ENCODE measurements at regions not wholly inside any gene's neighbourhood (a gene's known extent, or its start where the extent isn't known, plus 50 kb on each side); places are given as distances from the start of the nearest gene placed in this dataset.

DNA sequence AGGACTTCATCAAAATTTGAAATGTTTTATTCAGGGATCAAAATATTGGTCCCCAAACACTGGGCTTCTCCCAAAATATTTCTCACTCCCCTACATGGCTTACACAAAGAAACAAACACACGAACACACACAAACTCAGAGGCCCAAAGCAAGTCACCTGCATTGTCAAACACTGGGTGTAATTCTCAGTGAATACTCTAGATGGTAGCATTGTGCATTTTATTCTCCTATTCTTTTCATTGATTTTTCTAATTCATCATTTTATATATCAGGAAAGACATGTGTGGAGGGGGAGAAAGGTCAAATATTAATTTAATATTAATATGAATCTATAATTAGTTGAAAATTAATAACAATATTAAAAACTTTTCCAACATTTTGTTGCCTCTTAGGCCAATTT lies 72.3 kb upstream of the TNMD start:
- TF ChIP-seq POLR2A (IDR thresholded peaks at IDR 0.05) (no peak), EP300 (IDR thresholded peaks at IDR 0.05) (no peak), POLR2AphosphoS5 (IDR thresholded peaks at IDR 0.05) (no peak)
- TF ChIP-seq, protein P1, sequence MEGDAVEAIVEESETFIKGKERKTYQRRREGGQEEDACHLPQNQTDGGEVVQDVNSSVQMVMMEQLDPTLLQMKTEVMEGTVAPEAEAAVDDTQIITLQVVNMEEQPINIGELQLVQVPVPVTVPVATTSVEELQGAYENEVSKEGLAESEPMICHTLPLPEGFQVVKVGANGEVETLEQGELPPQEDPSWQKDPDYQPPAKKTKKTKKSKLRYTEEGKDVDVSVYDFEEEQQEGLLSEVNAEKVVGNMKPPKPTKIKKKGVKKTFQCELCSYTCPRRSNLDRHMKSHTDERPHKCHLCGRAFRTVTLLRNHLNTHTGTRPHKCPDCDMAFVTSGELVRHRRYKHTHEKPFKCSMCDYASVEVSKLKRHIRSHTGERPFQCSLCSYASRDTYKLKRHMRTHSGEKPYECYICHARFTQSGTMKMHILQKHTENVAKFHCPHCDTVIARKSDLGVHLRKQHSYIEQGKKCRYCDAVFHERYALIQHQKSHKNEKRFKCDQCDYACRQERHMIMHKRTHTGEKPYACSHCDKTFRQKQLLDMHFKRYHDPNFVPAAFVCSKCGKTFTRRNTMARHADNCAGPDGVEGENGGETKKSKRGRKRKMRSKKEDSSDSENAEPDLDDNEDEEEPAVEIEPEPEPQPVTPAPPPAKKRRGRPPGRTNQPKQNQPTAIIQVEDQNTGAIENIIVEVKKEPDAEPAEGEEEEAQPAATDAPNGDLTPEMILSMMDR (IDR thresholded peaks at IDR 0.05): peak; percentile 19 to 67 (median 39)
- no peaks in the 10 kb centered on the region for H3K36me3 ChIP-seq
- H3K4me3 ChIP-seq: no peak overlapping the region
- no peaks in the 10 kb centered on the region for H3K9me3 ChIP-seq
- H3K4me1 ChIP-seq: no peaks in the 10 kb centered on the region
- no peaks in the 10 kb centered on the region for H3K27me3 ChIP-seq
- WGBS, 2 donors (ENCODE audit: low coverage in 1 of 2): 17 to 50% methylated on average over 1 of the region's 1 CpG
- no peak for ATAC-seq
- H3K27ac ChIP-seq: no peak overlapping the region

DNA sequence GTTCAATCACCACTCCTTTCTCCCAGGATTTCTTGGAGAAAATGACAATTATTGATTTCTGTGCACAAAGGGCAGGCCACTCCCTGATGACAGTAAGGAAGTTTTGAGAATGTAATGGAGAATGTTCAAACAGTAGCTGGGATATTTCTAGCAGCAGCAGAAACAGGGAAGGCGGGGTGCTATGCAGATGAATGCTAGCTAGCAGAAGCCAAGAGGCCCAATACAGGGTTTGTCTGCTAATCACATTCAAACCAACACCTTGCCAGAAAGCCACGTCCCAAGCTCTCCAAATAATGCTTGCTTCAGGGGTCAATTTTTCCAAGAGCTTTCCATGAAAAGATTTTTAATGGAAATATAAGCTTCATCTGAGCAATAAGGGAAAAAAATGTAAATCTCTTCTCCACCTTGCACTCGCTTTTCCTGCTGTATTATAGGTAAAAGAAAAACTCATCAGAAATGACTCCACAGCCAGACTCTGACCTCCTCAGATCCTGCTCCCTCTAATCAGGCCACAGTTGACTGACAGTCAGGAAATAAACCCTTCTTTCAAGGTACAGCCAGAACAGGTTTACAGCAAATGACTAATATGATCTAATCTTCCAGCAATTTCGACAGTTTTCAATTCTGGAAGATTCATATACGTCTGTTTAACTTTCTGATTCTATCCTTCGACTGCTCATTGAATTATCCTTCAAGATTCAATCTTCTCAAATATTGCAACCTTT lies 84.7 kb upstream of the PCDH19 start:
- no peak for ATAC-seq
- no peak for TF ChIP-seq POLR2A (IDR thresholded peaks at IDR 0.05)
- TF ChIP-seq EP300 (IDR thresholded peaks at IDR 0.05): no peak
- TF ChIP-seq POLR2AphosphoS5 (IDR thresholded peaks at IDR 0.05): no peak
- TF ChIP-seq, protein P1 (IDR thresholded peaks at IDR 0.05): no peak
- Histone ChIP-seq H3K27me3 (no peaks in the 10 kb centered on the region), H3K27ac (no peak overlapping the region), H3K36me3 (no peaks in the 10 kb centered on the region), H3K9me3 (no peaks in the 10 kb centered on the region), H3K4me3 (no peak overlapping the region), H3K4me1 (no peaks in the 10 kb centered on the region)
- 60 to 82% methylated on average over 5 to 6 of the region's 6 CpGs for WGBS, 2 donors (ENCODE audit: low coverage in 1 of 2)

DNA sequence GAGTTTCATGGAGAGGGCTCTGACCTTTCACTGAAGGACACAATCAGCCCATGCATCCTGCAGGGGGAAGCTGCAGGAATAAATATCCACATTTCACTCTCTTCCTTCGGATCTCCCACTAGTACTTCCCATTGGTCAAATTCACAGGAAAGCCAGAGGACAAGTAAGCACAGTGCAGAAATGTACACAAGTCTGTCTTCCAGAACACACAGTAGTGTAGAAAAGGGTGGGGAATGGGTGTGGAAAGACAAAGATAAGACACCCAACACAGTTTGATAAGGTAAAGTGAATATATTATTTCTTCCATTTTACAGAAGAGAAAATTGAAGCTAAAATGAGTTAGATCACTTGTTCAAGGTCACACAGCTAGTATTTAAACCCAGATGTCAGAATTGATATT lies 81.1 kb upstream of the PCDH19 start:
- no peak for ATAC-seq
- 60% methylated on average over 1 of the region's 1 CpG; no CpG with 5 or more reads in 1 of the 2 donors for WGBS, 2 donors (ENCODE audit: low coverage in 1 of 2)

DNA sequence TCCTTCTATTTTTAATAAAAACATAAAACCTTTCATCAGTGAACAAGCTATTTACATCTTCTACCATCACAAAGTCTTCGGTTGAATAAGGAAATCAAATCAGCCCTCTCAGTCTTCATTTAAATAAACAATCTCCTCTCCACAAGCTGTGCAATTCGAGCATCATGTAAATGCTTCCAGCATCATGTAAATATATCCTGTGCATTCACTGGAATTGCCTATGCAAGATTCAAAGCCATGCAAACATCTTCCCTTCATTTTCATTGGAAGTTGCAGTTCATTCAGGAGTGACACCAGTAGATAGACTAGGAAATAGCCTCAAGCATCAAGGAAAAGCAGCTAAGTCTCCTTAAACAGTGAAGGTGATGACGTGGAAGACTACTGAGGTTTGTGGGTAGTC lies 77.7 kb upstream of the PCDH19 start:
- Histone ChIP-seq H3K4me3 (no peak overlapping the region), H3K36me3 (no peaks in the 10 kb centered on the region), H3K27ac (no peak overlapping the region), H3K4me1 (no peaks in the 10 kb centered on the region), H3K27me3 (no peaks in the 10 kb centered on the region), H3K9me3 (no peaks in the 10 kb centered on the region)
- no peak for TF ChIP-seq EP300 (IDR thresholded peaks at IDR 0.05)
- 37 to 41% methylated on average over 2 to 3 of the region's 3 CpGs for WGBS, 2 donors (ENCODE audit: low coverage in 1 of 2)
- ATAC-seq: no peak

More for the DNA sequence above, 81.1 kb upstream of the PCDH19 start:
- no peak overlapping the region for H3K4me3 ChIP-seq
- H3K9me3 ChIP-seq: no peaks in the 10 kb centered on the region
- TF ChIP-seq POLR2A (IDR thresholded peaks at IDR 0.05) (no peak), POLR2AphosphoS5 (IDR thresholded peaks at IDR 0.05) (no peak), EP300 (IDR thresholded peaks at IDR 0.05) (no peak)
- TF ChIP-seq, protein P1 (IDR thresholded peaks at IDR 0.05): no peak
- no peaks in the 10 kb centered on the region for H3K4me1 ChIP-seq
- no peaks in the 10 kb centered on the region for H3K36me3 ChIP-seq
- H3K27me3 ChIP-seq: no peaks in the 10 kb centered on the region
- H3K27ac ChIP-seq: no peak overlapping the region

DNA sequence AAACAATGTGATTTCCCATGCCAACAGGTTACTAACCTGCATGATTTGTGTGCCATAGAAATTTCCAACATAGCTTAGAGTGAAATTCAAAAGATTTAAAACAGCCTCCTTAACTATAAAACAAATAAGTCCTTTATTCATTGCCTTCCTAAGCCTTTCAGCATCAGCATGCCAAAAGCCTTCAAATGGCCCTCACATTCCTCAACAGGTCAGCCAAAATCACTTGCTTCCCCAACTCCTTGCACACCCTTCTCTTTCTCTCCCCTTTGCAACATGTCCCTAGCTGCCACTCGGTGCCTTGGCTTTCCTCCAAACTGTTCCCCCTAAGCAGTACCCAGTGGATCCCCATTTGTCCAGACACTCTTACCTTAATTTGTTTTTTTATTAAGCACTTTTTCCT lies 74.9 kb upstream of the PCDH19 start:
- Histone ChIP-seq H3K27me3 (no peaks in the 10 kb centered on the region), H3K4me1 (no peaks in the 10 kb centered on the region), H3K27ac (no peak overlapping the region), H3K9me3 (no peaks in the 10 kb centered on the region), H3K4me3 (no peak overlapping the region), H3K36me3 (no peaks in the 10 kb centered on the region)
- WGBS, 2 donors (ENCODE audit: low coverage in 1 of 2): 33 to 83% methylated on average over 1 of the region's 1 CpG
- TF ChIP-seq, protein P1 (IDR thresholded peaks at IDR 0.05): no peak
- ATAC-seq: no peak

Measured in gastroesophageal sphincter (tissue), 4 donors.